Glomerular endothelial cell (primary cell): ENCODE measurements at regions not wholly inside any gene's neighbourhood (a gene's known extent, or its start where the extent isn't known, plus 50 kb on each side); places are given as distances from the start of the nearest gene placed in this dataset.

Source experiments
- DNase-seq: peaks from one replicate; pipeline ENCODE4 v3.0.0-alpha.2; 2011; ENCODE audit warnings: low read depth, low spot score; ENCODE audit errors: extremely low read depth

DNA sequence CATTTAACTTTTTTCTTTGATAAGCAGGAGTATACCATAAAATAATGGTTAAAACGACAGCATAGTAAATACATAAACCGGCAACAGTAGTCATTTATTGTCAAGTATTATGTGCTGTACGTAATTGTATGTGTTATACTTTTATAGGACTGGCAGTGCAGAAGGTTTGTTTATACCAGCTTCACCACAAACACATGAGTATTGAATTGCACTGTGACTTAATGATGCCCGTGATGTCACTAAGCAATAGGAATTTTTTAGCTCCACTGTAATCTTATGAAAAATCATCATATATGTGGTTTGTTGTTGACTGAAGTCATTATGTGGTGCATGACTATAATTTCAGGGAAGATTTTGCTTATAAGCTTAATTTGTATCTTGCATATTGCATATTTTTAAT lies 424.6 kb downstream of the PABPC4L start:
- no peak for DNase-seq

DNA sequence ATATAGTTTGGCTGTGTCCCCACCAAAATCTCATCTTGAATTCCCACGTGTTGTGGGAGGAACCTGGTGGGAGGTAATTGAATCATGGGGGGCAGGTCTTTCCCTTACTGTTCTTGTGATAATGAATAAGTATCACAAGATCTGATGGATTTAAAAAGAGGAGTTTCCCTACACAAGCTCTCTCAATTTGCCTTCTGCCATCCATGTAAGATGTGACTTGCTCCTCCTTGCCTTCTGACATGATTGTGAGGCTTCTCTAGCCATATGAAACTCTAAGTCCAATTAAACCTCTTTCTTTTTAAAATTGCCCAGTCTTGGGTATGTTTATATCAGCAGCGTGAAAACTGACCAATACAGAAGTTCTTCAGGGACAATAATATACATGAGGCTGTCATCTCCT lies 425.1 kb downstream of the PABPC4L start:
- DNase-seq = no peak

DNA sequence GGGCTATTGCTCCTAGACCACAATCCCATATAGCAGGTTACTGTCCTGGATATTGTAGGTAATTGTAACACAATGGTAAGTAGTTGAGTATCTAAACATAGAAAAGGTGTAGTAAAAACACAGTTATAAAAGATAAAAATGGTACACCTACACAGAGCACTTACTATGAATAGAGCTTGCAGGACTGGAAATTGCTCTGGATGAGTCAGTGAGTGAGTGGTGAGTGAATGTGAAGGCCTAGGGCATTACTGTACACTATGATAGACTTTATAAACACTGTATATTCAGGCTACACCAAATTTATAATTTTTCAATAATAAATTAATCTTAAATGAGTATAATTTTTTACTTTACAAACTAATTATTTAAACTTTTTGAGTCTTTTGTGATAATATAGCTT lies 425.7 kb downstream of the PABPC4L start:
- no peak for DNase-seq

DNA sequence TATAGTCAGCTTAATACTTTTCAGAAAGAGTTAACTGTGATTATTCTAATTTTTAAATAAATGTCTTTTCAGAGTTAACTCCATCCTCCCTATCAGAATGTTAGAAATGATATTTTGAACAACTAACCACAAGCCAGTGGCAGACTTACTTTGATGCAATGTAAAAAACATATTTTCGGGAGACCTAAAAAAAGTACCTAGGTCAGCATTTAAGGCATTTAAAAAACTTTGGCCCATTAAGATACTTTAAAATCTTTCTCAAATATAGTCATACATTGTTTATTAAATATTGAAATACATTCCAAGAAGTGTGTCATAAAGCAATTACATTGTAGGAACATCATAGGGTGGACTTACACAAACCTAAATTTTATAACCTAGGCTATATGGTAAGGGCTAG lies 426.1 kb downstream of the PABPC4L start:
- no peak for DNase-seq

DNA sequence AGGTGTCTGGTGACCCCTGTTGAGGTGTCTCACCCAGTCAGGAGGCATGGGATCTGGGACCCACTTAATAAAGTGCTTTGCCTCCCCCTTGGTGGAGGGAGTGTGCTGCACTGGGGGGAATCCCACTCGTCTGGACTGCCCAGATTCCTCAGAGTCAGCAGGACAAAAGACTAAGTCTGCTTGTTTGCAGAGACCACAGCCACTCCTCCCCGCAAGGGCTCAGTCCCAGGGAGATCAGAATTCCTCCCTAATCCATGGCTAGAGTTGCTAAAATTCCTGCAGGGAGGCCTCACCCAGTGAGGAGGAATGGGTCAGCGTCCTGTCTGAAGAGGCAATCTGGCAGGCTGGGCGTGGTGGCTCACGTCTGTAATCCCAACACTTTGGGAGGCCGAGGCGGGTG lies 442.2 kb downstream of the PABPC4L start:
- no peak for DNase-seq

DNA sequence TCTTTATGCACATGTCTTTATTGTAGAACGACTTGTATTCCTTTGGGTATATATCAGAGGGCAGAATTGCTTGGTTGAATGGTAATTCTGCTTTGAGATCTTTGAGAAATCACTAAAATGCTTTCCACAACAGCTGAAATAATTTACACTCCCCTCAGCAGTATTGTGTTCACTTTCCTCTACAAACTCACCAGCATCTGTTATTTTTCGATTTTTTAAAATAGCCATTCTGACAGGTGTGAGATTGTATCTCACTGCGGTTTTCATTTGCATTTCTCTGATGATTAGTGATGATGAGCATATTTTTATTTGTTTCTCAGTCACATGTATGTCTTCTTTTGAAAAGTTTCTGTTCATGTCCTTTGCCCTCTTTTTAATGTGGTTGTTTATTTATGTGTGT lies 459.8 kb downstream of the PABPC4L start:
- no peak for DNase-seq

DNA sequence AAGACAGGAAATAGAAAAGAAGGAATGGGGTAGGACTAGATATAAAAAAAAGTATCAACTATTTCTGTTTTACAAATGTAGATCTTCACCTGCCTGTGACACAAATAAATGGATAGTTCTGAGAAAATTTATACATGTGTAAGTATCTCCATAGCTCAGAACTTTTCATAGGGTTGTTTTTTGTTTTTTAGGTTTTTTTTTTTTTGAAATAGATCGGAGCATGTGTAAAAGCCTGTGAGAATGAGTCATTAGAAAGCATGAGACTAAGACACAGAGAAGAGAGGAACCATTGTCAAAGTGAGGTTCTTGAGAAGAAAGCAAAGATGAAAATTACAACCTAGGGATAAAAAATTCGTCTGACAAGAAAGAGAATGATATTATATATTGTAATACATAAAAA lies 481.6 kb downstream of the PABPC4L start:
- DNase-seq = no peak

DNA sequence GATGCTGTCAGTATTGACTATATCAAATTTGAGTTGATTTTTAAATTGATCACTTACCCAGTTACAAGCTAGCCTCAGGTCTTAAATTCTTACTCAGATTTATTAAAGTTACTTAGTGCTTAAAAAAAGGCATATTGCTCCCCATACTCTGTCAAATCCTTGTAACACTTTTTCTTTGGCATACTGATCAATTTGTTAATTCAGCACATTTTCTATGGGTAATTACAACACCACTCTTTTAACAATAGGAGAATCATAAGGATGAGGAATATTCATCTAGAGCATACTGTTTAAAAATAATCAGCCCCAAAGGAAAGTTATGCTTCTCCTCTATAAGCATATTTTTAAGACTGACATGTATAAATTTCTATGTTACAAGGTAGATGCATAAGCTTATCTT lies 482.5 kb downstream of the PABPC4L start:
- DNase-seq = no peak

DNA sequence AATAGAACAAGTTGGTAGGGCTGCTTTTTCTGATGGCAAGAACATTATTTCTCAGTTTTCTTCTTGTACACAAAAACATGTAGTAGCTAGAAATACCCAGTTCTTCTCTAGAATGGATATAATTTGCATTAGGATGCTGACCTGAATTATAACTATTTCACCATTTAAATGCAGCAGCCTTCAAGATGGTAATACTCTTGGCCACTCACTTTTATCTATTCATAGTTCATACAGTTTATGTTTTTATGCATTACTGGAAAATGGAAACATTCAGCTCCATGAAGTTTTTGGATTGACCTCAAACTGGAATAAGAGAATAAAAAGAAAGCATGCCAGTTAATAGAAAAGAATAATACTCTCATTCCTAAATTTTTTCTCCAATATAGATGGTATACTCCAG lies 487.4 kb downstream of the PABPC4L start:
- no peak for DNase-seq

DNA sequence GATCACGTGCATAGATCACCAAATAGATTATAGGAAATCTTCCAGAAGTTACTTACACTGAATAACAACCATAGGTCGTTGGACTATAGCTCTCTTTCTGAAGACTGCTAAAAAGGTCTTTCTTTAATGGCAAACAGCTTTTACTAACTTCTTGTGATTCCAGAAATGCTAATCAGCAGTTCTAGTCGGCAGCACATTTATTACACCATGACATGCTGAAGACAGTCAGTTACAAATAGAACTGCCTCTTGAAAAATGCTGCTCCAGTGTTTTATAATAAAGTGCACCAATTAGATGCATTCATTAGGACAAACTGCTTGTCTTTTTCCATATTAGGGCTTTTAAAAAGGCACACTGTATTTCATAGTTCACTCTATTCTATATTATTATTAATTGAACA lies 488.2 kb downstream of the PABPC4L start:
- no peak for DNase-seq

DNA sequence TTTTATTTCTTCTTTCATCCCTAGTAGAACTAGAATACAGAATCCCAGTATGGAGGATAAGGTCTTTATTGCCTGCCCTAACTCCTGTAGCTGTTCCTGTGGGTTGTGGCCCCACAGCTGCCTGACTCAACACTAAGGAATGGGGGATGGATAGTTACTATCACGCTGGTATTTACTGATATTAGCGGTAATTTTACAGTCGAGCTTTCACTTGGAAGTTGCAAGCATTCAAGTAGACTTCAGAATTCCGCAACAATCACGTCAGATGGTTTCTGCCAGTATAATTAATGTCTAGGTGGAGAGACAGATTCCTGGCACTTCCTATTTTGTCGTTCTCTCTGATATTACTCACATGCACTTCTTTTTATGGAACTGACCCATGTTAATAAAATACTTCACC lies 489.8 kb downstream of the PABPC4L start:
- no peak for DNase-seq

DNA sequence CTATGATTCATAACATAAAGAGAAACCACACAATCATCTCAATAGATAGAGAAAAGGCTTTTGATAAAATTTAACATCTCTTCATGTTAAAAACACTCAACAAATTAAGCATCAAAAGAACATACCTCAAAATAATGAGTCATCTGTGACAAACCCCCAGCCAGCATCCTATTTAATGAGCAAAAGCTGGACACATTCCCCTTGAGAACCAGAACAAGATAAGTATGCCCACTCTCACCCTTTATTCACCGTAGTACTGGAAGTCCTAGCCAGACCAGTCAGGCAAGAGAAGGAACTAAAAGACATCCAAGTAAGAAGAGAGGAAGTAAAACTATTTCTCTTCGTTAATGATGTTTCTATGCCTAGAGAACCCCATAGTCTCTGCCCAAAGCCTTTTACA lies 507.2 kb downstream of the PABPC4L start:
- DNase-seq = no peak

DNA sequence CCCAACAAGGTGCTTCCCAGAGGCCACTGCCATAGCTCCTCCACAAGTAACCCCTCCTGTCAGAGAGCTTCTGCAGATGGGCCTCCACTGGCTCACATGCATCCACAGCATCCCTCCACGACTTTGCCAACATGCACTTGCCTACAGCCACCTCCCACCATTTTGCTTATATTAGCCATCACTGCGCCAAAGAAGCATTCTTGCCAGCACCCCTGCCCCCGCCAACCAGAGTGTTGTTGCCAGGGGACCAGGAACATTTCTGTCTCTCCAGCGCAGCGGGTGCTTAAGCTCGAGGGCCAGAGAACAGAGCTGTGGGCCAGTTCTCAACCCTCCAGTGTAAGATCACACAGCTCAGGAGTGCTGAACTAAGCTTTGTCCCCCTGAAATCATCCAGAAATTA lies 517.6 kb downstream of the PABPC4L start:
- DNase-seq = no peak

DNA sequence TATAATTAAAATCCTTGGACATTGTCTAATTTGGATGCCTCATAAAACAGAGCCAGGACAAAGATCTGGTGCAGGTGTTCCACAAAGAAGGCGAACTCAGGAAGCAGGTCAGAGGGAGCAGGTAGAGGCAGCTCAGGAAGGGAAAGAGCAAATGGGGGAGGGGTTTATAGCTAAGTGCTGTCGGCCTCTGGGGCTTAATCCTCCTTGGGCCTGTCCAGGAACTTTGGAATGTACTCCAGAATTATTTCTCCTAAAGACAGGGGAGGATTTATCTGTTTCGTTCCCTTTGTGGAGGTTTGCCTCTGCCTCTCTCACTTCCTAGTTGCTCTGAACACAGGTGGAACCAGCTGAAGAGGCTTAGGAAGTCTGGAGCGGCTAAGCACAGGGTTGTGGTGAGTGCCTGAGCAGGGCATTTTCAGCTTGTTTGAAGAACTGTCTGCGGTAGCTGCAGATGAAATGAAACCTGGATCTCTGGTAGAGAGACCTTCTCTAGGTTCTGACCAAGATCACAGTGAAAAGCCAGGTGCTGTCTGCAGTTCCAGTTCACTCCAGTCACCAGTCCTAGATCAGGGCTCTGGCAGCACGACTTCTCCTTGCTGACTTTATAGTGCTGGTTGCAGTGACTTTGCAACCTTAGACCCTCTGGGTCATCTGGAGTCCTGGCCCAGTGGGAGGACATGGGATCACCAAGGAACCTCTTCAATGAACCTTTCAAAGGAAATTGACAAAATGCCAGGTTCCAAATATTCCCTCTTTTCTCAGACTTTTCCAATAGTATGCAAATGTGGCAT lies 519.2 kb downstream of the PCDH10 start:
- DNase-seq = no peak

DNA sequence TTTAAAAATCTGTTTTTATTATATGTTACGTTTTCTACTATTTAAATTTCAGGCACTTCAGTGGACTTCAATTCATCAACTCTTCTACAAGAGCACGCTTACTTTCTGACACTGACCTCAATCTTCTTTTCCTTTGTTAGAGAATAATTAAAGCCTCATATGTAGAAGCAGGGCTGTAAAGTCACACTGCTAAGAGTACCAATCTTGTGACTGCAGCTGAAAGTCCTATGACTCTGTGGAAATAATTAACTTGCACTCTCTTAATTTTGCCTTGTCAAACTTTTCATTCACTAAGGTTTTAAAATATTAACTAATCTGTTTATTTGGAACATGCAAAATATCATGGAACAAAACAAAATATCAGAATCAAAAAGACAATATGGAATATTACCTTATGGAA lies 498.1 kb downstream of the PCDH10 start:
- DNase-seq = no peak

DNA sequence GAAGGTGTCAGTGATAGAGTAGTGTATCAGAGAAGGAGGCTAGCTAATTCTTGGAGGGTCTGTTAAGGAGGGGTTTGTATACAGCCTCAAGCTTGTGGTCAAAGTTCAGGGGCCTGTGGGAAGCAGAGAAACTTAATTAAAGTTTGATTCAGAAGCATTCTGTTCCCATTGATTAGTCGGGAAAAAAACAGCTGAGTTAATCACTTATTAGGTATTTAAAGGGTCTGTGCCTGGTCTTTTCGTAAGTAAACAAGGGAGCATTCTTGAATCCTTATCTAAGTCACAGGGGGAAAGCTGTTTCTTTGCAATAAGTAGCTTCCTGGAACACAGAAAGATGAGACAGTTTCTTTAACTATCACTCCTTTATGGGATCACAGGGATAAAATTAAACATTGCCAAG lies 492.1 kb downstream of the PCDH10 start:
- DNase-seq = no peak

DNA sequence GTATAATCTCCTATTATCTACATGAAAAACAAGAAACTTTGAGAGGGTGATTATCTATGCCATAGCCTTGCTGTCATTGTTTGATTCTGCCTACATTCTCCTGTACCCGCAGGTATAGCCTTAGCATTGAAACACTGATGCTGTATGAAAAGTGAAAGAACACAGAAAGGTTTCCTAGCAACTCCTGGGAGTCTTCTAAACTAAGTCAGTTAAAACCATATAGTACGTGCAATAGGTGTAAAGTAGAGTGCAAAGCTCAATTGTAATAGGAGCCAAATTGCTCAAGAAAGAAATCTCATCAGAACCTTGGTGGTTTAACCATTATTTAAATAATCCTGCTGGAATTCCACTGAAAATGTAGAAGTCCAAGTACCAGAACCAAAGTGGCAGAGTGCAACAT lies 489.7 kb downstream of the PCDH10 start:
- DNase-seq = no peak

DNA sequence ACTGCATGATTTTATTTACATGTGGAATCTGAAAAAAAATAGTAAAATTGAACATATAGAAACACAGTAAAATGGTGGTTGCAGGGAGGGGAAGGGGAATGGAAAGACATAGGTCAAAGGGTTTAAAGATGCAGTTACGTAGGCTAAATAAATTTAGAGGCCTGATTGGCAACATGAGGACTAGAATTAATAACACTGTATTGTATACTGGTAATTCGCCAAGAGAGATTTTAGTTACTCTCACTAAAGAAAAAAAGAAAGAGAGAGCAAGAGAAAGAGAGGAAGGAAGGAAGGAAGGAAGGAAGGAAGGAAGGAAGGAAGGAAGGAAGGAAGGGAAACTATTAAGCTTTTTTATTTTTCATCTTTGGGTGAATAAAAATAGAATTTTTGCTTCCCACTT lies 488.1 kb downstream of the PCDH10 start:
- DNase-seq = no peak

DNA sequence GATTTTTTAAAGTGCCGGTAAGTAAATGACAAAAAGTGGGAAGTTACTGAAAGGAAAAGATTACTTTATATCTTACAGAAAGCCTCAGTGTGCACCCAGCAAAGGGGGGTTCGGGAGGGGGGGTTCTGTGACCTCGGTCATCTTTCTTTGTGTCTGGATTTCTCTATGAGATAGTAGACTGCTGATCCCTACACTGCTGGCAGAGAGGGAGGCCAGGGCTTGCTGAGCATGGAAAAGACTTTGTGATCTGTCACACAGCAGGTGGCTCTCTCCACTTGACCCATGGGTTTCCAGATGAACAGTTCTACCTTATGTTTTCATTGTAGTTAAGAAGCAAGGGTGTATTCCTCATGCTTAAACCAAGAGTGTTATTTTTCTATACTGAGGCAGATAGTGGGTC lies 475.6 kb downstream of the PCDH10 start:
- no peak for DNase-seq

DNA sequence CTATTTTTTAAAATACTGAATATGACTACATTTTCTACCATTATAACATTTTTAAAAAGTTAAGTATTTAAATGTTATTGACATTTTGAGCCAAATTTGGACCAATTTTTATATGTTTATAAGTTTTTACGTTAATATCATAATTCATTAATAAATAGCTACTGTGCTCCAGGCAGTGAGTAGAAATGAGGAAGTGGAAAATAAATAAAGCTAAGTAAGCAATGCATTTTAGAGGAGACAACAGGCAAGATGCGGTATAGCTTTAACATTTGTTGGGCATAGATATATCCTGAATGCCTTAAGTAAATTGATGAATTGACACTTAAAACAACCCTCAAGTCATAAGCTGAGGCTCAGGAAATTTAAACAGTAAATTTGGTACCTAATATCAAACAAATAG lies 474.8 kb downstream of the PCDH10 start:
- no peak for DNase-seq

DNA sequence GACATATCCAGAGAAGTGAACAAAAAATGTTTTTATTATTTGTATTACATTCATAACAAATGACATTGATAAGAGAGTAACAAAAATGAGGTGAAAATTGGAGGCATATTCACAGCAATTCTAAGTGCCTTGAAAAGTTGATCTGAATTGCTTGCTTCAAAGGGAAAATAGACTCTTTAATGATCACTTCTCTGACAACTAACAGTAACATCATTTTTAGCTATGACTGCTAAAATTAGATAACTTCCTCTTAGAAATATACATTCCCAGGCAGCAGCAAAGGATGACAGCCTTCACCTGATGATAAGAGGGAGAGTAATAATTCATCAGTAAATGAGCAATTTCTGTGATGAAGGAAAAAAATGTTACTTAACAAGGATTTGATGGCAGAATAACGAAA lies 472.5 kb downstream of the PCDH10 start:
- DNase-seq = no peak

DNA sequence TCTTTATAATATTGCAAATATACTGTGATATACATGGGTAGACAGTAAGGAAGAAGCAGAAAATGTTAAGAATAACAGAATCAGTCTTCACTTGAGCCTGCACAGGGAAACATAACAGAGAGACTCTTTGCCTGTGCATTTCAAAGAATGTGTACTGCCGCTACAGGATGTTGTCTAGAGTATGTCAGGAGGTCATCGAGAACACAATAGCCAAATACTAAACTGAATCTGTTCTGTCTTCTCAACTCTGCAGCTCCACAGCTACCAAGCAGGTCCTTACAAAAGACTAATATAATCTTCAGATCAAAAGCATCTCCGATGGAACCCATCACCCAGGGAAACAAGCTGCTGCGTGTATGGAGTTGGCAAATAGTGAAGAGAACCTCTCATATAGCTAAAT lies 471.5 kb downstream of the PCDH10 start:
- DNase-seq = no peak

DNA sequence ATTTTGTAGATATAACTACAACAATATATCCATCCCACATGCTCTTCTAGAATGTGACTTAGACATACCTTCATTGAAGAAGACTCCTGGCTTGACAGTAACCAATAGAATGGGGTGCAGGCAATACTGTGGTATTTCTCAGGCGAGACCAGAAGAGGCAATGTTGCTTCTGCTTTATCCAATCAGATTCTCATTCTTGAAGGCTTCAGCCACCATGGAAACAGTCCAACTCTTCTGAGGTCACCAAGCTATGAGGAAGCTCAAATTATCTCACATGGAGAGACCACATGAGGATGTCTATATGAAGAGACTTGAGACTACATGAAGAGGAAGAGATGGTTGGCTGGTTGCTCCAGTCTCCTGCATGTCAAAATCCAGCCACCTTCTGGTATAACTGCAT lies 469.9 kb downstream of the PCDH10 start:
- no peak for DNase-seq
